ENCODE measurements at regions not wholly inside any gene's neighbourhood (a gene's known extent, or its start where the extent isn't known, plus 50 kb on each side); places are given as distances from the start of the nearest gene placed in this dataset.

DNA sequence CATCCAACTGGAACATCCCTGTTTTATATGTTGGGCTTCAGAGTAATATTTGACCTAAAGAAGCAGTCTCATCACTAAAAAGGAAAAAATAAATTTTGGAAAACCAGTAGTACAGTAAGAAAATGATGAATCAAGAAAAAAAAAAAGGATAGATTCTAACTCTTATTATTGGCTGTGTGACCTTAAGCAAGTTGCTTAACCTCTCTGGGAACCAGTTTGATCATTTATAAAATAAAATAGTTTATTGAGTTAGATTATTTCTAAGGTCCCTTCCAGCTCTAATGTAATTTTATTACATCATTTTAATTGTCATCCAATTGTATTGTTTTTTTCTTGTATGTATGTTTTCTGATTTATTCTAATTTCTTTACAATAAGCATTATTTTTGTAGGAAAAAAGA, 127.0 kb downstream of the PRELID2 start:
- Histone ChIP-seq H3K4me3 (ENCODE audit: low read length) (no peak overlapping the region), H3K9me3 (replicated peaks; ENCODE audit: control insufficient read depth, low read depth, low read length) (no peaks in the 10 kb centered on the region), H3K36me3 (ENCODE audit: control insufficient read depth, insufficient read depth, low read length) (no peaks in the 10 kb centered on the region), H3K27ac (ENCODE audit: low read length) (no peak overlapping the region), H3K27me3 (ENCODE audit: control insufficient read depth, insufficient read depth, low read length) (no peaks in the 10 kb centered on the region), H3K4me1 (ENCODE audit: control insufficient read depth, insufficient read depth, low read length) (no peaks in the 10 kb centered on the region)
- no peak for DNase-seq

GRCh38 chr5:145704724-145705123, 130.4 kb downstream of the PRELID2 start:
- Histone ChIP-seq H3K4me3 (ENCODE audit: low read length) (no peak overlapping the region), H3K36me3 (ENCODE audit: control insufficient read depth, insufficient read depth, low read length) (no peaks in the 10 kb centered on the region), H3K27me3 (ENCODE audit: control insufficient read depth, insufficient read depth, low read length) (no peaks in the 10 kb centered on the region), H3K9me3 (replicated peaks; ENCODE audit: control insufficient read depth, low read depth, low read length) (no peaks in the 10 kb centered on the region), H3K4me1 (ENCODE audit: control insufficient read depth, insufficient read depth, low read length) (no peaks in the 10 kb centered on the region), H3K27ac (ENCODE audit: low read length) (no peak overlapping the region)
- whole genome bisulfite sequencing (ENCODE audit: insufficient coverage) = 100% methylated on average over 1 of the region's 3 CpGs
- DNase-seq = no peak

DNA sequence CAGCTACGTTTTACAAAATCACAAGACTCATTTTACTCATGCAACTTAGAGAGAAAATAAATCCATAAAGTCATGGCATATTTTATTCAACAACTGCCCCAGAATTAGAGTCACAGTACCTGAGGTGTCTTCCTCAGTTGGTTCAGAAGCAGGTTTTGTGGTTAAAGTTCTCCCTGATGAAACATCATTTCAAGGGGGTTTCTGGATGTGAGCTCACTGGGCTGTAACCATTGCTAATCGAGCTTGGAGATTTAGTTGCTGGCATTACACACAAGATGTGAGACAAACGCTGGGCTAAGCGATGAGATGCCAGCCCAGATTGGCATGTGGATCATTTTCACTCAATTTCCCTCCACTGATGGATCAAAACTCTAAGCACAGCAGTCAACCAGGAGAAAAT, 131.3 kb downstream of the PRELID2 start:
- WGBS (ENCODE audit: insufficient coverage) = 77% methylated on average over 3 of the region's 4 CpGs

GRCh38 chr5:145701404-145701803, 133.7 kb downstream of the PRELID2 start:
- Histone ChIP-seq H3K36me3 (ENCODE audit: control insufficient read depth, insufficient read depth, low read length) (no peaks in the 10 kb centered on the region), H3K27me3 (ENCODE audit: control insufficient read depth, insufficient read depth, low read length) (no peaks in the 10 kb centered on the region), H3K9me3 (replicated peaks; ENCODE audit: control insufficient read depth, low read depth, low read length) (no peaks in the 10 kb centered on the region), H3K4me3 (ENCODE audit: low read length) (no peak overlapping the region), H3K27ac (ENCODE audit: low read length) (no peak overlapping the region), H3K4me1 (ENCODE audit: control insufficient read depth, insufficient read depth, low read length) (peaks cover 2% of the 10 kb centered on the region)
- WGBS (ENCODE audit: insufficient coverage) = no CpG with 5 or more reads among the region's 3 CpGs
- DNase-seq = no peak

More for the DNA sequence above, 131.3 kb downstream of the PRELID2 start:
- Histone ChIP-seq H3K9me3 (replicated peaks; ENCODE audit: control insufficient read depth, low read depth, low read length) (no peaks in the 10 kb centered on the region), H3K4me3 (ENCODE audit: low read length) (no peak overlapping the region), H3K36me3 (ENCODE audit: control insufficient read depth, insufficient read depth, low read length) (no peaks in the 10 kb centered on the region), H3K27ac (ENCODE audit: low read length) (no peak overlapping the region), H3K4me1 (ENCODE audit: control insufficient read depth, insufficient read depth, low read length) (no peaks in the 10 kb centered on the region), H3K27me3 (ENCODE audit: control insufficient read depth, insufficient read depth, low read length) (no peaks in the 10 kb centered on the region)
- no peak for DNase-seq

DNA sequence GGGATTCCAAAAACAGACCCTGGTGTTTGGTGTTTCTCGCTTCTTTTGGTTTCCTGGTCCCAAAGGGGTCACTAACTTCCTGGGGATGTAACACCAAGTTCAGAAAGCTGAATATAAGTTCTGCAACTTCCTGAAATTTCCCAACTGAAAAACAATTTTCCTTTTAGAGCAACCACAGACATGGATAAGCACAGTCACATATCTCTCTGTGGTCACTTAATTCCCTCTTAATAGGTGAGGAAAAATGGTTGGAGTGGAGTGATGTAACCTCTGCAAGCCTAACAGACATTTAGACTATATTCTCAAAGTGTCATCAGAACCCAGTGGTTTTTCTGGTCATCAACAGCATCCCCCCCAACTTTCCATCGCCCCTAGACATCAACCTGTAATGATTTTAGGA, 135.3 kb downstream of the PRELID2 start:
- WGBS (ENCODE audit: insufficient coverage) = 80% methylated on average over 1 of the region's 2 CpGs
- H3K36me3 ChIP-seq (ENCODE audit: control insufficient read depth, insufficient read depth, low read length) = no peaks in the 10 kb centered on the region
- DNase-seq = no peak
- no peaks in the 10 kb centered on the region for H3K9me3 ChIP-seq (replicated peaks; ENCODE audit: control insufficient read depth, low read depth, low read length)
- no peak overlapping the region for H3K4me3 ChIP-seq (ENCODE audit: low read length)
- H3K4me1 ChIP-seq (ENCODE audit: control insufficient read depth, insufficient read depth, low read length) = peaks cover 2% of the 10 kb centered on the region
- H3K27ac ChIP-seq (ENCODE audit: low read length) = no peak overlapping the region
- no peaks in the 10 kb centered on the region for H3K27me3 ChIP-seq (ENCODE audit: control insufficient read depth, insufficient read depth, low read length)

GRCh38 chr5:145697251-145697990, 137.7 kb downstream of the PRELID2 start:
- no peaks in the 10 kb centered on the region for H3K27me3 ChIP-seq (ENCODE audit: control insufficient read depth, insufficient read depth, low read length)
- peaks cover 2% of the 10 kb centered on the region for H3K4me1 ChIP-seq (ENCODE audit: control insufficient read depth, insufficient read depth, low read length)
- no CpG with 5 or more reads among the region's 4 CpGs for WGBS (ENCODE audit: insufficient coverage)
- H3K9me3 ChIP-seq (replicated peaks; ENCODE audit: control insufficient read depth, low read depth, low read length) = no peaks in the 10 kb centered on the region
- DNase-seq = no peak
- H3K36me3 ChIP-seq (ENCODE audit: control insufficient read depth, insufficient read depth, low read length) = no peaks in the 10 kb centered on the region
- H3K4me3 ChIP-seq (ENCODE audit: low read length) = no peak overlapping the region
- no peak overlapping the region for H3K27ac ChIP-seq (ENCODE audit: low read length)

GRCh38 chr5:145689235-145689634, 145.9 kb downstream of the PRELID2 start:
- Histone ChIP-seq H3K27me3 (ENCODE audit: control insufficient read depth, insufficient read depth, low read length) (no peaks in the 10 kb centered on the region), H3K36me3 (ENCODE audit: control insufficient read depth, insufficient read depth, low read length) (no peaks in the 10 kb centered on the region), H3K4me3 (ENCODE audit: low read length) (no peak overlapping the region), H3K9me3 (replicated peaks; ENCODE audit: control insufficient read depth, low read depth, low read length) (no peaks in the 10 kb centered on the region), H3K4me1 (ENCODE audit: control insufficient read depth, insufficient read depth, low read length) (no peaks in the 10 kb centered on the region), H3K27ac (ENCODE audit: low read length) (no peak overlapping the region)
- peak; percentile 62 for DNase-seq
- 40% methylated on average over 2 of the region's 3 CpGs for WGBS (ENCODE audit: insufficient coverage)

GRCh38 chr5:145687943-145688342, 147.2 kb downstream of the PRELID2 start:
- H3K4me3 ChIP-seq (ENCODE audit: low read length) = no peak overlapping the region
- no peaks in the 10 kb centered on the region for H3K9me3 ChIP-seq (replicated peaks; ENCODE audit: control insufficient read depth, low read depth, low read length)
- DNase-seq = no peak
- no peaks in the 10 kb centered on the region for H3K36me3 ChIP-seq (ENCODE audit: control insufficient read depth, insufficient read depth, low read length)
- no peak overlapping the region for H3K27ac ChIP-seq (ENCODE audit: low read length)
- H3K27me3 ChIP-seq (ENCODE audit: control insufficient read depth, insufficient read depth, low read length) = no peaks in the 10 kb centered on the region
- 100% methylated on average over 2 of the region's 4 CpGs for WGBS (ENCODE audit: insufficient coverage)
- H3K4me1 ChIP-seq (ENCODE audit: control insufficient read depth, insufficient read depth, low read length) = no peaks in the 10 kb centered on the region

GRCh38 chr5:145685417-145685816, 149.7 kb downstream of the PRELID2 start:
- Histone ChIP-seq H3K9me3 (replicated peaks; ENCODE audit: control insufficient read depth, low read depth, low read length) (no peaks in the 10 kb centered on the region), H3K27me3 (ENCODE audit: control insufficient read depth, insufficient read depth, low read length) (no peaks in the 10 kb centered on the region), H3K4me3 (ENCODE audit: low read length) (no peak overlapping the region), H3K4me1 (ENCODE audit: control insufficient read depth, insufficient read depth, low read length) (peaks cover 2% of the 10 kb centered on the region), H3K27ac (ENCODE audit: low read length) (no peak overlapping the region), H3K36me3 (ENCODE audit: control insufficient read depth, insufficient read depth, low read length) (no peaks in the 10 kb centered on the region)
- no CpG with 5 or more reads among the region's 1 CpG for WGBS (ENCODE audit: insufficient coverage)
- no peak for DNase-seq

DNA sequence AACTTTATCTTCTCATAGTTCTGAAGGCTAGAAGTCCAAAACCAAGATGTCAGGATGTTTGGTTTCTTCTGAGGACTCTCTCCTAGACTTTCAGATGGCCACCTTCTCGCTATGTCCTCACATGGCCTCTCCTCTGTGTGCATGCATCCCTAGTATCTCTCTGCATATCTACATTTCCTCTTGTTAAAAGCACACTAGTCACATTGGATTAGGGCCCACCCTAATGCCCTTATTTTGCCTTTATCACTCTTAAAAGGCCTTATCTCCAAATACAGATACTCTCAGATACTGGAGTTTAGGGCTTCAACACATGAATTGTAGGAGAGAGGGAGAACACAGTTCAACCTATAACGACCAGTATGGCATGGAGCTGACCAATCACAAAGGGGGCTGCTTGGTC, 151.7 kb downstream of the PRELID2 start:
- H3K4me1 ChIP-seq (ENCODE audit: control insufficient read depth, insufficient read depth, low read length) = peaks cover 2% of the 10 kb centered on the region
- no peak for DNase-seq
- no peak overlapping the region for H3K27ac ChIP-seq (ENCODE audit: low read length)
- H3K4me3 ChIP-seq (ENCODE audit: low read length) = no peak overlapping the region
- H3K27me3 ChIP-seq (ENCODE audit: control insufficient read depth, insufficient read depth, low read length) = no peaks in the 10 kb centered on the region
- H3K9me3 ChIP-seq (replicated peaks; ENCODE audit: control insufficient read depth, low read depth, low read length) = no peaks in the 10 kb centered on the region
- H3K36me3 ChIP-seq (ENCODE audit: control insufficient read depth, insufficient read depth, low read length) = no peaks in the 10 kb centered on the region
- WGBS (ENCODE audit: insufficient coverage) = no CpG with 5 or more reads among the region's 2 CpGs
